Dedifferentiated amniotic fluid mesenchymal stem cell (primary cell): ENCODE measurements at regions not wholly inside any gene's neighbourhood (a gene's known extent, or its start where the extent isn't known, plus 50 kb on each side); places are given as distances from the start of the nearest gene placed in this dataset.
"Not testable (repeated sequence)": the region's sequence is repeated elsewhere in the genome, so short reads cannot be mapped to it uniquely, and the experiment has no call there.

Source experiments
- DNase-seq: peaks from one replicate; pipeline ENCODE4 v3.0.0-alpha.2; 2016; ENCODE audit errors: extremely low spot score

DNA sequence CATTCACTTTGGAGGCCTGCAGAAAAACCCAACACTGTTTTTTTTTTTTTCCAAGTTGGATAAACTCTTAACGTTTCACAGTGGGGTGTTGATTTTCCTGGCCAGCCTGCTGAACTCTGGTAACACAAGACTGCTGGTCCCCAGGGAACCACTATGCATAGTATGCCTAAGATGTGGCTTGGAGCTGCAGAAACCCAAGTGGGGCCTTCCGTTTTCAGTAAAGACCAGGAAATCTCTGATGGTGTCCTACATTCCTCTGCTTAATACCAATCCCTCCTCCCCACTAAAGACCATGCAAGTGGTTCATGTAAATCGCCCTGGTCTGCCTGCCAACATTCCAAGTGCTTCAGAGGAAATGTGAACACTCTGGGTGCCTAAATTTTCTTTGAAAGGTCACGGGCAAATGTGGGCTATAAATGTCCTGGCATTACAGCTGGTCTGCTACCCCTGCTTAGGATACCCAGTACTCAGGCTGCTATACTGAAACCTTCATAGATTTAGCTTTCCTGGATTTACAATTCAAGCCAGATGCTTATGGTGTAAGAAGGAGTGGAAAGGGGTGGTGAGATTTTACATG is 615.4 kb downstream of the MAFB start:
- no peak for DNase-seq

DNA sequence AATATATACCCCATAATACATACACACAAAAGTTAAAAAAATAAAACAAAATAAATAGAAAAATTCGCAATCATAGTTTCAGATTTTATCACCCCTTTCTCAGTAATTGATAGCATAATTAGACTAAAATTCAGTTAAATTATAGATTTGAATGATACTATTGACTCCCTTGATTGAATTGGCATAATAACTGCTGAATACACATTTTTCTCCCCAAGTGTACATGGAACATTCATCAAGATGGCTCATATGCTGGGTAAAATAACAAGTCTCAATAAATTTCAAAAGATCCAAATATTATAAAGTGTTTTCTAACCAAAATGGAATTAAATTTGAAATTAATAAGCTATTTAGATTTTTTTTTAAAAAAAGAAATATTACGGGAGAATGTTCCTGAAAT is 616.1 kb downstream of the MAFB start:
- no peak for DNase-seq

DNA sequence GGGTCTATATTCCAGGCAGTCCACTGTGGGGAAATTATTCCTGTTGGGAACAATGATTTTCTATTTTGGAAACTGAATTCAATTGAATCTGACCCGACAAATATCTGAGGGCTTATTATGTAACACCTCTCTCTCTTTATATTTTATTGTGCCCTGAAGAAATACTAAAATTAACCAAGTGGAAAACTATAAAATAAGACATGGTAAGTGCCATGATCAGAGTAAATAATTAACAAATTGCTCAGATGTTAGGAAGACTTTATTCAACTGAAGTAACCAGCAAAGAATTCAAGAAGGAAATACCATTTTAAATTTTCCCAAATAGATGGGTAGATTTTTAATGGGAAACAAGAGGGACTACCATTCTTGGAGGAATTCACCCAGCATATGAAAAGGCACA is 632.9 kb downstream of the MAFB start:
- no peak for DNase-seq

- no peak for DNase-seq
Measured at GRCh38 chr20:40055711-40056110, 633.3 kb downstream of the MAFB start.

DNA sequence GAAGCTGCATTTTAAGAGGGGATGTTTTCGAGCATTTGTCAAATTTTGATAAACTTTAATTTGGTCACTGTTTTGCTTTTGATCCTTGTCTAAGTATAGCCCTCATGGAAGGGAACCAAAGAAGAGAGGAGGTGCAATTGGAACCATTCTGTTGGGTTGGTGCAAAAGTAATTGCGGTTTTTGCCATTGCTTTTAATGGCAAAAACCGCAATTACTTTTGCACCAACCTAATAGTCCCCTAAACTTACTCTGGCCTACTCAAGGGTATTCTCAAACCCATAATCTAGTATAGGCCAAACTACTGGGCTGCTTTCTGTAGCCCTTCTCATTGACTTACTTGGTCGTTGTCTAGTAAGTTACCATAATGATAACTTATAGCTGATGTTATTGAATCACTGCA is 634.7 kb downstream of the MAFB start:
- DNase-seq: no peak

GRCh38 chr20:40050596-40050995 is 638.4 kb downstream of the MAFB start:
- DNase-seq: no peak

DNA sequence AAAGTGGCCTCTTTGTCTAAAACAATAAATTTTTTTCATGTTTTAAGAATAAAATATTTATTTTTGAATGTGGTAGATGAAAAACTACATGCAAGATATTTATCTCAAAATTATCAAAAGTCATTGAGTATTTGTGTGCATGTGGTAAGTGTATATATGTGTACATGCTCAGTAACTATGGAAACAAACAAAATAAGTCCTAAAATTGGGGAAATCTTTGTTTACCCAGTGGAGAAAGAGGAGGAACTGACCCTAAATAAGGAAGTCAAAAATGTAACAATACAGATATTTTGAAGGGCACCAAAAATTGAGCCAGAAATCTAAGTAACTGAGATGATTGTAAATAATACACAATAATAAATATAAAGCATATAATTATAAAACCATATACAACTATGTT is 639.2 kb downstream of the MAFB start:
- no peak for DNase-seq

GRCh38 chr20:40046703-40047102 is 642.3 kb downstream of the MAFB start:
- DNase-seq: no peak

GRCh38 chr20:40037511-40037910 is 651.5 kb downstream of the MAFB start:
- DNase-seq: no peak

DNA sequence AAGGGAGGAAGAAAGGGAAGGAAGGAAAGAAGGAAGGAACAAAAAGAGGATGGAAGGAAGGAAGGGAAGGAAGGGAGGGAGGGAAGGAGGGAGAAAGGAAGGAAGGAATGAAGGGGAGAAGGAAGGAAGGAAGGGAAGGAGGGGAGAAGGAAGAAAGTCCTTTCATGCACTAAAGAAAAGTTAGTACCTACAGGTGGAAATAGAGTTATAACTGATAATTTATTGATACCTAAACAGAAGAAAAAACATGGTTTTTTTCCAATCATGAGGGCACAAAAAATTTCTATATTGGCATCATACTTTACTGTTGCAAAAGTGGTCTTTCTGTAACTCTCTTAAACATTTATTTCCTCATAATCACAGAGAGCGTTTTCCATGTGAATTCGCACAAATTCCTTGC is 659.4 kb downstream of the MAFB start:
- no peak for DNase-seq

- no peak for DNase-seq
Measured at GRCh38 chr20:40019510-40019909, 669.5 kb downstream of the MAFB start.

- no peak for DNase-seq
Measured at GRCh38 chr20:40017765-40018164, 671.3 kb downstream of the MAFB start.

DNA sequence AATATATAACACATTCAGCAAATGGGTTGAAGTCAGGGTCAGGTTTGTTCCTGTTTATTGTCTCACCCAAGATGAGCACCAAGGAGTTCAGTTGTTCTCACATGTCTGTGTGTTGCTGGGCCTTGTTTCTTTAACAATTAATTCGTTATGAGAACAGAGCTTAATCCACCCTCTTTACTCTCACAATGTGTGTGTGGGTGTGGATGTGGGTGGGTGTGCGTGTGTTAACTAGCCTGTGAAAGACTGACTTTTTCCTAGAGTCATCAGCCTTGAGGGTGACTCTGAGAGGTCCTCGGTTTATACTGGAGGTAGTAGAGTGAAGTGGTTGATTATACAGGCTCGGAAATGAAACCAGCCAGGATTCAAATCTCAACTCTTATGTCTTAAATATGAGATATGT is 672.1 kb downstream of the MAFB start:
- DNase-seq: no peak

DNA sequence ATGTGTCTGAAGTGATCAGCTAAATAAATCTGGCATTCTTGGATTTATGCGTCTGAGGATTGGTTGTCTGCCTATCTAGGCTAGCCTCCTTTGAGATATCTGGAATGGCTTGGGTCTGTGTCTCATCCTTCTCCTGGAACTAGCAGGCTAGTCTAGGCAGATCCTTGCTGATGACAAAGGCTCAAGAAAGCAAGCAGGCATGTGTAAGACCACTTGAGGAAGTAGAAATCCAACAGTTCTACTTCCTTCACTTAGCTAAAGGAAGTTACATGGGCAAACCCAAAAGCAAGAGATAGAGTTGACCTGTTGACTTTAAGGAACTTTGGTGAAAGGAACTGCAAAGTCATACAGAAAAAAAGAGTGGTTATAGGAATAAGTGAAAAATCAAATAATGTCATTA is 672.6 kb downstream of the MAFB start:
- DNase-seq: no peak

DNA sequence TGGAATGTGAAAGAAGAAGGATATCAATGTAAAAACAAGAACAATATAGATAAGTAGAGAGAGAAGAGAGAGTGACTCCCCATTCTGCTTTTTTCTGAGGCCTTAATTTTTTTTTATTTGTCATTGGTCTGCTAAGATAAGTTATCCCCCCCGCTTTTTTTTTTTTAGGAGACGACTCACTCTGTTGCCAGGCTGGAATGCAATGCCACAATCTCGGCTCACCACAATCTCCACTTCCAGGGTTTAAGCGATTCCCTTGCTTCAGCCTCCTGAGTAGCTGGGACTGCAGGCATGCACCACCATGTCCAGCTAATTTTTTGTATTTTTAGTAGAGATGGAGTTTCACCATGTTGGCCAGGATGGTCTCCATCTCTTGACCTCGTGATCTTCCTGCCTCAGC is 677.0 kb downstream of the MAFB start:
- not testable (repeated sequence) for DNase-seq

DNA sequence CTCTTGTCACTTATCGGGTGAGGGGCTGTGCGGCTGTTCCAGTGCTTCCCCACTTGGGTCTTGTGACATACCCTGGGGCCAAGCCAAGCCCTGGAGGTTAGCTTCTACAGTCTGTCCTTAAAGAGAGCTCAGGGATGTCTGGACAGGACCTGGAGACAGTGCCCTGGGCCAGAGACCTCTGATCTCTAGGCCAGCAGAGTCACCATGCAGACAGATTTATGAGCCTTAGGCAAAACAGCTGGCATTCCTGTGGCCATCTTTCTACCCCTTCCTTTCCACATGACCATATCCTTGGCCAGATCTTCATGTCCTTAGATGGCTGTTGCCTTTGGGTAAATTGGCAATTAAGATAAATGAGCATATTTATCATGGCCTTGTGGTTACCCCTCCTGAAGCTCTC is 678.6 kb downstream of the MAFB start:
- DNase-seq: no peak

GRCh38 chr20:40009542-40009941 is 679.5 kb downstream of the MAFB start:
- no peak for DNase-seq

GRCh38 chr20:40008177-40008576 is 680.9 kb downstream of the MAFB start:
- DNase-seq: no peak

GRCh38 chr20:40006168-40006860 is 682.7 kb downstream of the MAFB start:
- DNase-seq: no peak

GRCh38 chr20:40004092-40004491 is 684.9 kb downstream of the MAFB start:
- not testable (repeated sequence) for DNase-seq

- DNase-seq: no peak
Measured at GRCh38 chr20:39993742-39994141, 695.3 kb downstream of the MAFB start.

DNA sequence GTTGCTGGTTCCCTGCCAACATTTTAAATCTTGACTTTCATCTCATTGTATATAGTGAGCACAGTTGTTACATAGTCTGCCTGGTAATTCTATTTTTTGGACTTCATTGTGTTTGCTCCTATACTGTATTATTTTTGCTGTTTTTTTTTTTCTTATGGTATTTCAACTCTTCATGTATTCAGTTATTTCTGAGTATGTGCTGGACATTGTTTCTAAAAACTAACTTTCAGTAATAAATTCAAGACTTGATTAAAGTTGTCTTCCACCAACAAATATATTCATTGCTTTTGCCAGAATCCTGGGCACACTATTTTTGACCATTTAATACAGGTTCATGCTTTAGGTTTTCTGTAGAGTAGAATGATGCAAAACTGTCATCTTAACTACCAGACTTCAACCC is 698.3 kb downstream of the MAFB start:
- DNase-seq: no peak

- no peak for DNase-seq
Measured at GRCh38 chr20:39988991-39989390, 700.0 kb downstream of the MAFB start.
